GM21737 (cell line): ENCODE measurements at regions not wholly inside any gene's neighbourhood (a gene's known extent, or its start where the extent isn't known, plus 50 kb on each side); places are given as distances from the start of the nearest gene placed in this dataset.

Experiments used
- ATAC-seq: cut with Tn5 transposase; IDR thresholded peaks from one replicate; pipeline ENCODE4 v1.9.1; 2021; ENCODE audit warnings: mild to moderate bottlenecking, moderate library complexity; ENCODE audit not compliant: unreplicated experiment

DNA sequence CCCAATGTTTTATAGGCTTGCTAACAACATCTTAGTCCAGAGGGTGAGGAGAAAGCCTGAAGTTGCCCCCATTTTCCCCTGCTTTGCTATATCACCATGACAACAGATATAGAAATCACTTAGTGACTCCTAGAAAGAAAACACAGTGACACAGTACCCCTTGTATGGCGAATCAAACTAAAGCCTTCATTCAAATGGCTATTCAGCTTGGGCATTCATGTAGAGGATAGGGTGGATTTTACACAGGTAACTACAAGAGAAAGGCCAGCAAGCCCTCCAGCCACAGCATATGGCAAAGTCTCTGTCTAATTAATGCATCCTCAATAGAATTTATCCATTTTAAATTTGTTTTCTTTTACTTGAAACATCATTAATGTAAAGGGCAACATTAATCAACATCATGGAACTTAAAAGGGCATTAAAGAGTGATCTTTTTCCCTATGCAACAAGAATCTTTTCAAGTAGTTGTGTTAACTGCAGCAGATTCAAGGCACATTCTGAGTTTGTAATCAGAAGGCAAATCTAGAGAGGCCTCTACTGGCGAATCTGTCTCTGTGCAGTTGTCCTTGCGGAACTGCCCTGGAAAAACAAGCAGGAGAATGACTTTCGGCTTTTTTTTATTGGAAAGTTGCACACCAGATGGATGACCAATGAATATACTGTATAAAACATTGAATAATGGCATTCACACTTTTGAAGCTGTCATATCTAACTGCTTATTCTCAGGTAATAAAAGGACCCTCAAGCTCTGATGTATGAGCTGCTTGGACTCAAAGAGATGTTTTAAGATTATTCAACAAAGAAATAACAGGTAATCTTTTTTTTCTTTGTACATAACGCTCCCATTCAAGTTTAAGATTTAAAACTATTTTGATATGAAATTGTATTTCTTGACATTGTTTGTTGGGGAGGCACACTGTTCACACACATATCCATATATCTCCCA lies 621.7 kb upstream of the AGTR1 start:
- no peak for ATAC-seq

DNA sequence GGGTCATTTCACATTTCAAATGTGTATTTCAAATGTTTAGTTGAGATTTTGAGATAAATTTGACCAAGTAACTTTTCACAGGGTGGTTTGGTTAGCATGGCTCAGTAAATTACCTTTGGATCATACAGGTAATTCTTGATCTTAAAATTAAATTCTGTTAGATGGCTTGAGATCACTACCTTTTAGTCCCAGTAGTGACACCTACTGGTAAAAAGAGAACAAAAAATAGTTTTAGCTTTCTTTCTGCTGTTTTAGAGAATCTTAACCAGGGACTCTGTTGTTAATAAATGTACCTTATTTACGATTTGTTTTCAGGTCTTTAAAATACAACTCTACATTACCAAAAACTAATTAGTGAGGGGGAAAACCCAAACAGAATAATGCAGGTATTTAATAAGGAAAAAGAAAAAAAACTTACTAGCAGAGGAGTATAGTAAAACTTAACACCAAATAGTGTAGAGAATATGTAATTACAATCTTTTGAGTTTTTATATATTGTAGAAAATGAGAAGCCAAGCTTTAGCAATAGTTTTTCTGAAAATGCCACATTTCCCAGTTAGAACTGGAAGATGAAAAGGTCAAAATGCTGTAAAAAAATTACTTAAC lies 620.3 kb upstream of the AGTR1 start:
- no peak for ATAC-seq

GRCh38 chr3:148077965-148078364 lies 619.7 kb upstream of the AGTR1 start:
- ATAC-seq, result no peak

DNA sequence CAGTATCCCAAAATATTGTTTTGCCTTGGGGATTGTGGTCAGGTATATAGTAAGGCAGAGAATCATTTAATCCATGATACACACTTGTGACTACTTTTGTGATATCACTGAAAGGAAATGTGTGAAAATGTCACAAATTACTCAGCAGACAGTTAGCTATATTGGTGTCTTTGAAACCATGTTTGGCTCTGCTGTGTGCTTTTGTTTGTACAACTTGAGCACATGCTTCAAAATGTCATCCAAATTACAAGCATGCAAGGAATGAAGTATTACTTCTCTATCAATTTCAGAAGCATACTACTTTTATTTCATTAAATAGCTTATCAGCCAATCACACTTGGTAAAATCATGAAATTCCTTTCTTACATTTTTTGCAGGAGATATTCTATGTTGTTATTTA lies 619.0 kb upstream of the AGTR1 start:
- ATAC-seq, result no peak

DNA sequence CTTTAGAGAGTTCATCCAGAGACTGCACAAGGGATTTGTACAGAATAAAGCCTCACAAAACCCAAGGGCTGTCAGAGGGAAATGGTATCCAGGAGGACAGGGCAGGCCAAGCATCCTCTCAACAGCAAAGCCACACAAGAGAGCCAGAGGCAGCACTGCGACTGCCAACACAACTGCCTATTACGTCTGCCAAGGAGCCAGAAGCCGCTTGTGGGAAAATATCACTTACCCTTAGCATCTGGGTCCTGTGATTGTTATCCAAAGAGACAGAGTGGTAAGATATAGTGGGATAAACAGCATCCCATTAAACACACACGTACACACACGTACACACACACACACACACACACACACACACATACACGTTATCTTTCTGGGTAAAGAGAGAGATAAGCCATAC lies 618.3 kb upstream of the AGTR1 start:
- no peak for ATAC-seq

DNA sequence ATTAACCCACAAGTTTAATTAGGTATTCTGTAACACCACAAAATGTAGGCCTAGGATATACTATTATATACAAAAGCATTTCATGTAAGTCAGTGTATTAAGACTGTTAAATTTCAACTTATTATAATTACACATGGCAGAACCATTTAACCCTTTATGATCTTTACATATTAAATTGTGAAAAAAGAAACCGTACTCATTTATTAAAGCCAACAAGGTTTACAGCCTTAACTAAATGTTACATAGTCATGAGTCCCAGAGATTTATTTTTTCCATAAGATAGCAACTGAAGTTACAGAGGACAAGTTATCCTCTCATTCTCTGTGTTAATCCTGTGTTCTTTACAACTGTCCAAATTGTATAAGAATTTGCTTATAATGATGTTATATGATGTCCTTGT lies 615.8 kb upstream of the AGTR1 start:
- no peak for ATAC-seq

- no peak for ATAC-seq
These were observed 615.0 kb upstream of the AGTR1 start for GRCh38 chr3:148082506-148083280.

DNA sequence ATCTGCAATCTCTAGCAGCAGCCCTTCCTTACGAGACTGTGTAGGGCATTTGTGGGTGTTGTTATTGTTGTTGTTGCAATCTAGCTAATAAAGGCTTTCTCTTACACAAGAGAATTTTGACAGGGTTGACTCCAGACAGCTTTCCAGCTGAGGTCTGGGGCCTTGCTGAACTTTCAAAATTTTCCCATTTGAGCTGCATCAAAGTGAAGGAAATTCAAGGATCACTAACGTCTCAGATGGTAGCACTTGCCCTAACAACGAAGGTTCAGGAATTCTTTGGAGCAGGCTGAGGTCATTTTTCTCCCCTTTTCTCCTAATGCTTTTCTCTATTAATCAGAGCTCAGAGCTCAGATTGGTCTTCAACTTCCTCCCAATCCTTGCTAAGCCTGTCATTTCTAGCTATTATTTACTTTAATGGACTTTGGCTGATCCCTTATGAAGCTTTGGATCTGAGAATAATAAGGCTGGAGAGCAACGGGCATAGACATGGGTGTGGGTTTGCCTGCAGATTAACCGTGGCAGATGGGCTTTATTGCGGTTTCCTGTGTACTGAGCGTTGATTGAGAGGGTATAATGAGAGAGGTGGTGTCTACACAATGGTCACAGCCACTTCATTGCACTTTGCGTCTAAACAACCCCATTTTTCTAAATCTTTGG lies 614.0 kb upstream of the AGTR1 start:
- no peak for ATAC-seq

DNA sequence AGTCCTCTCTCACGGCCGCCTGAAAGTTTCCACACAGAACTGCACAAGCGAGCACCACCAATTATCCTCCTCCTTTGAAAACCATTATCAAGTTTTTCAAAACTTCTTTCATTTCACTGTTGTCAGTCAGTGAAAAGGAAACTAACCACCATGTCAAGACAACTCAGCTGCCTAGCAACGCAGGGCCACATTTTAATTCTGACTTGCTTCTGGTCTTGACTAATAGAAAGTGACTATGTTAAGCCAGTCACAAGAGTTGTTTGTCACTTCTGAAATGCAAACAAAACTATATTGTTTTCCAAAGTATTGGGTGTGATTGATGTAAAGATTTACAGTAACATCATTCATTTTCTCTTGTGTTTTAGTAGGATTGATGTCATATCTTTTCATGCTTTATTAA lies 612.8 kb upstream of the AGTR1 start:
- no peak for ATAC-seq

DNA sequence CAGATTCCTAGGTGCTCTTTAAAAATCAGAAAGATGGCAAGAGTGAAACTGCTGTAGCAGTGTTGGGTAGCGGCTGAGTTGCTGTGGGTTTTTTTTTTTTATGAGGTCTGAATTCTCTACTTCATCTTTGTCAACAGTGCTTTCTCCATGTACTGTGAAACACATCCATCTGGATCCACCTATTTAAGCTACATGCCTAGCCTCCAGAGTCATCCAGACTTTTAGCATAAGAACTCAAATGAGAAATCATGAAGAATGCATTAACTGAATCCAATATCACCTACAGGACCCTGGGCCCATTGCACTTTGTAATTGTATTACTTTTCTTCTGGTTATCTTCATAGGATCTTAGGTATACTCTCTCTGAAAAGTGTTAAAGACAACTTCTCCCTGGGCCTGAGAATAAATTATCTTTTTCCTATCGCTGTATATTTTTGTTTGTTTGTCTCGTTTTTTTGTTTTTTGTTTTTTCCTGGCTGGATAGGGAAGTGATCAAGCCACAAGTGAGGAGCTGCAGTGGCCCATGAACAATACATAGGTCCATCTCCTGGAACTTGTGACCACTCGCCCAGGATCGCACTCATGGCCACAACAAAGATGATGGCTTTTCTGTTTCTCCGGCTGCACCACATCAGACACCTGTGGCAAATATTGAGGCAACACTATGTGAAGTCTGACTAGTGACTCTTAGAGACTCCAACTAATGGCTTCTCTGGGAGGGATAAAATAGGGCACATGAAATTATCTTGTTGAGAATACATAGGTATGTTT lies 609.9 kb upstream of the AGTR1 start:
- ATAC-seq, result no peak

- ATAC-seq, result no peak
These were observed 608.5 kb upstream of the AGTR1 start for GRCh38 chr3:148089171-148089570.

- ATAC-seq, result no peak
These were observed 607.5 kb upstream of the AGTR1 start for GRCh38 chr3:148090156-148090555.

GRCh38 chr3:148092624-148093347 lies 604.9 kb upstream of the AGTR1 start:
- no peak for ATAC-seq

DNA sequence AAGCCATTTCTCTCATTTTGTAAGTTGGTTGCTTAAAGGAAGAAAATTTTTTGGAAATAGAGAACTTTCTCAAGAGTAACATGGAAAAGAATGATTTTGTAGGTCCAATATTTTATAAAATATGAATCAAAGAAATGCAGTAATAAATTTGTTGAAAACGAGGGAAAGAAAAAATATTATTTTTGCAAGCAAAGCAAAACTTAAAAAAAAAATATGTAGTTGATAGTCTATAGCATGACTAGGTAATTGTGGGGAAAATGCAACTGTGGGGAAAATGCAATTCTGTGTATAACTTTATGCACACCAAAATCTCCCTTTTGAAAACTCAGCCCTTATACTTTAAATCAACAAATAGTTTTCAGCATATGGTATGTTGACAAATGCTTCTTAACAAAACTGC lies 604.0 kb upstream of the AGTR1 start:
- ATAC-seq, result no peak

- ATAC-seq, result no peak
These were observed 601.7 kb upstream of the AGTR1 start for GRCh38 chr3:148095962-148096361.

DNA sequence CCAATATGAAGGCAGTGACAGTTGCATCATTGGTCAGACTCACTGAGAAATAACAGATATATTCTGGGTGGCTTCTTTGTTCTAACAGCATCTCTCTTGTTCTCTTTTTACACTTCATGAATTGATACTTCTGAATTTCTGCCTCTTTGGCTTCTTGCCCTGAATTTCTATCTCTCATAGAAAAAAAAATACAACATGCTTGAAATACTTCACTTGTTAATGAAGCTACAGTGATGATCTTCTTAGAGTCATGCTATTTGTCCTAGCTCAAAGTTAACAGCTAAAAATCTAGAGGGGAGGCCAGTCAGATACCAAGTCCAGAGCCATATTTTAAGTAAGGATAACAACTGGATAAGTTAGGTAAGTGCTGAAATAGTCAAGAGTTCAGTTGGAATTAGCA lies 597.2 kb upstream of the AGTR1 start:
- ATAC-seq, result no peak

DNA sequence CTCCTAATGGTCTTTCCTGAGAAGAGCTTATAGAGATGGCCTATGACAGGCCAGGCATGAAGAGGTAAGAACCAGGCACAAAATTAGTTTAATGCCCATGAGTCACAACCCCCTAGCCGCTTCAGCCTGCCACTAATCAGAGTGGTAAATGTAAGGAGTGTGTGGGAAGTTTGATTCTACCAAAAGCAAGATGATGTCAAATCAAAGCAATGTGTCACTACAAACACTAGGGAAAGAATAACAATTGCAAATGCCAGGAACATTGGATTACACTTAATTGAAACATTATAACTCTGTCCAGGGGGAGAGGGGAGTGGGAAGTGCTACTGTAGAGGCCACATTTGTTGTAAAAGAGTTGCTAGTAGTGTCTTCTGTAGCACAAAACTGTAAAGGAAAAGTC lies 596.6 kb upstream of the AGTR1 start:
- ATAC-seq, result no peak

DNA sequence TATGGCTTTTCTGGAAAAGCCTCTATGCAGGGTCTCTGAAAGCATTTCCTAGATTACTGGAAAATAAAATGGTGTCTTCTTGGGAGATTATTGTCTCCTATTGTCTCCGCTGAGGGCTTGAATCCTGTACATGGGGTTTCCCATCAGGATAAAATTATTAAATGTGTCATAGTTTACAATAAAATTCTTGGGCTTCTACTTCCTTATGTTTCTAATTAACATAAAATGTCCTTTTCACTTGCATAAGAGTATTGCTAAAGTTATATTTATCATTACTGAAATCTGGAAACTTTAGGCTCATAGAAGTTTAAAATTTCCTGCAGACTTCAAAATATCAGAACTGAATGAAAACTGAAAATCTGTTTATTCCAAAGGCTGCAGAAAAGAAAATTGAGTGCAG lies 595.5 kb upstream of the AGTR1 start:
- ATAC-seq, result no peak

DNA sequence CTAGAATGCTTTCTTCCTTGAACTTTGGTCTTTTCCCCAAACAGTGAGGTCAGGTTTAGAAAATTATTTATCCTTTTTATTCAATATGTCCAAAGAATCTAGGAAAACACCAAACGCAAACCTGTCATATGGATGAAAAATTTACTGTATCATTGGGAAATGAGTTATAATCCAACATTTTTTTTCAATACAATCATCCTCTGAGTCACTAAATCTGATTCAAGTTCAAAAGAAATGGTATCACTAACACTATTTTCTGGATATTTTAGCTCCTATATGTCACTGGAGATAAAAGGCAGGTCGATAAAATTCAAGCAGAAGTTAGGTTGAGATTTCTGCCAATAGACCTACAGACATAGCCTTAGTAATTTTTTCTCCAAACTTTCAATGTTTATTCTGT lies 591.6 kb upstream of the AGTR1 start:
- no peak for ATAC-seq

DNA sequence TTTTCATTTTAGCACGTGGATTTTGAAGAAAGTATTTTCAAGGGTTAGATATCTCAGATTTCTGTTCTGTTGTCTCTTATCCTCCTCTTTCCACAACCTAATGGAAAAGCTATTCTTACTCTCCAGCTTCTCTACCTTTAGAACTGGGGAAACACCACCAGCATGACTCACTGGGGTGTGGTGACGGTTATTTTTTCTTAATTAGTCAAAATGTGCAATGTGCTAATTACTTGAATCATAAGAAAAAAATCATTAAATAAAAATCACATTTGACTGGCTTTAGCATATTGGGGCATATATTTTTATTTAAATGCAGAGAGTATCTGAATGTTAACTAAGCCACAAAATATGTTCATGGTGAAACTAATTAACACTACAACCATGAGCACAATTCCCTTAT lies 570.7 kb upstream of the AGTR1 start:
- ATAC-seq, result no peak
